ENCODE measurements at regions not wholly inside any gene's neighbourhood (a gene's known extent, or its start where the extent isn't known, plus 50 kb on each side); places are given as distances from the start of the nearest gene placed in this dataset.

- TF ChIP-seq, protein P1, sequence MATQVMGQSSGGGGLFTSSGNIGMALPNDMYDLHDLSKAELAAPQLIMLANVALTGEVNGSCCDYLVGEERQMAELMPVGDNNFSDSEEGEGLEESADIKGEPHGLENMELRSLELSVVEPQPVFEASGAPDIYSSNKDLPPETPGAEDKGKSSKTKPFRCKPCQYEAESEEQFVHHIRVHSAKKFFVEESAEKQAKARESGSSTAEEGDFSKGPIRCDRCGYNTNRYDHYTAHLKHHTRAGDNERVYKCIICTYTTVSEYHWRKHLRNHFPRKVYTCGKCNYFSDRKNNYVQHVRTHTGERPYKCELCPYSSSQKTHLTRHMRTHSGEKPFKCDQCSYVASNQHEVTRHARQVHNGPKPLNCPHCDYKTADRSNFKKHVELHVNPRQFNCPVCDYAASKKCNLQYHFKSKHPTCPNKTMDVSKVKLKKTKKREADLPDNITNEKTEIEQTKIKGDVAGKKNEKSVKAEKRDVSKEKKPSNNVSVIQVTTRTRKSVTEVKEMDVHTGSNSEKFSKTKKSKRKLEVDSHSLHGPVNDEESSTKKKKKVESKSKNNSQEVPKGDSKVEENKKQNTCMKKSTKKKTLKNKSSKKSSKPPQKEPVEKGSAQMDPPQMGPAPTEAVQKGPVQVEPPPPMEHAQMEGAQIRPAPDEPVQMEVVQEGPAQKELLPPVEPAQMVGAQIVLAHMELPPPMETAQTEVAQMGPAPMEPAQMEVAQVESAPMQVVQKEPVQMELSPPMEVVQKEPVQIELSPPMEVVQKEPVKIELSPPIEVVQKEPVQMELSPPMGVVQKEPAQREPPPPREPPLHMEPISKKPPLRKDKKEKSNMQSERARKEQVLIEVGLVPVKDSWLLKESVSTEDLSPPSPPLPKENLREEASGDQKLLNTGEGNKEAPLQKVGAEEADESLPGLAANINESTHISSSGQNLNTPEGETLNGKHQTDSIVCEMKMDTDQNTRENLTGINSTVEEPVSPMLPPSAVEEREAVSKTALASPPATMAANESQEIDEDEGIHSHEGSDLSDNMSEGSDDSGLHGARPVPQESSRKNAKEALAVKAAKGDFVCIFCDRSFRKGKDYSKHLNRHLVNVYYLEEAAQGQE (IDR thresholded peaks at IDR 0.05; ENCODE audit: low read depth, low read length) = no peak
- no peak for TF ChIP-seq SPI1 (IDR thresholded peaks at IDR 0.05; ENCODE audit: borderline replicate concordance, insufficient read depth, low read depth, low read length)
- TF ChIP-seq, protein P2, sequence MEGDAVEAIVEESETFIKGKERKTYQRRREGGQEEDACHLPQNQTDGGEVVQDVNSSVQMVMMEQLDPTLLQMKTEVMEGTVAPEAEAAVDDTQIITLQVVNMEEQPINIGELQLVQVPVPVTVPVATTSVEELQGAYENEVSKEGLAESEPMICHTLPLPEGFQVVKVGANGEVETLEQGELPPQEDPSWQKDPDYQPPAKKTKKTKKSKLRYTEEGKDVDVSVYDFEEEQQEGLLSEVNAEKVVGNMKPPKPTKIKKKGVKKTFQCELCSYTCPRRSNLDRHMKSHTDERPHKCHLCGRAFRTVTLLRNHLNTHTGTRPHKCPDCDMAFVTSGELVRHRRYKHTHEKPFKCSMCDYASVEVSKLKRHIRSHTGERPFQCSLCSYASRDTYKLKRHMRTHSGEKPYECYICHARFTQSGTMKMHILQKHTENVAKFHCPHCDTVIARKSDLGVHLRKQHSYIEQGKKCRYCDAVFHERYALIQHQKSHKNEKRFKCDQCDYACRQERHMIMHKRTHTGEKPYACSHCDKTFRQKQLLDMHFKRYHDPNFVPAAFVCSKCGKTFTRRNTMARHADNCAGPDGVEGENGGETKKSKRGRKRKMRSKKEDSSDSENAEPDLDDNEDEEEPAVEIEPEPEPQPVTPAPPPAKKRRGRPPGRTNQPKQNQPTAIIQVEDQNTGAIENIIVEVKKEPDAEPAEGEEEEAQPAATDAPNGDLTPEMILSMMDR (IDR thresholded peaks at IDR 0.05 in 2 of 3, conservative IDR thresholded peaks at IDR 0.05 in 1 of 3; ENCODE audit: control insufficient read depth in 2 of 3, extremely low read depth in 1 of 3, insufficient read depth in 1 of 3, low read depth in 3 of 3, low read length in 3 of 3) = peak; percentile 82 to 87 (median 84); a peak in 5 of 6 replicates
- TF ChIP-seq ZBED1 (IDR thresholded peaks at IDR 0.05; ENCODE audit: borderline replicate concordance) = no peak
- TF ChIP-seq BHLHE40 (IDR thresholded peaks at IDR 0.05; ENCODE audit: borderline replicate concordance in 1 of 2, low read depth in 2 of 2, low read length in 1 of 2) = 0 out of 4 replicates have a peak, but pooled peaks of 1 of the 2 experiments have one; percentile 17
Measured at GRCh38 chr11:19557720-19558140, 154.9 kb upstream of the NAV2 start (continued).

- Histone ChIP-seq H3K36me3 (ENCODE audit: control insufficient read depth in 2 of 2, insufficient read depth in 2 of 2, low read length in 1 of 2) (no peaks in the 10 kb centered on the region), H2AFZ (ENCODE audit: control insufficient read depth, low read depth, low read length) (no peak overlapping the region), H3K4me2 (ENCODE audit: control insufficient read depth, insufficient read depth) (no peak overlapping the region), H3K79me2 (ENCODE audit: control insufficient read depth, insufficient read depth, low read length) (no peaks in the 10 kb centered on the region), H3K9ac (ENCODE audit: control insufficient read depth, insufficient read depth, low read length) (no peak overlapping the region), H3K27ac (ENCODE audit: control insufficient read depth, insufficient read depth) (no peak overlapping the region), H3K4me3 (no peak overlapping the region), H4K20me1 (ENCODE audit: control insufficient read depth, insufficient read depth) (no peaks in the 10 kb centered on the region), H3K27me3 (replicated peaks in 1 of 2; ENCODE audit: control insufficient read depth in 2 of 2, insufficient read depth in 2 of 2, low read length in 1 of 2) (no peaks in the 10 kb centered on the region; a peak in 1 of 4 replicates), H3K9me3 (replicated peaks; ENCODE audit: control insufficient read depth, insufficient read depth, low read length) (no peaks in the 10 kb centered on the region), H3K4me1 (ENCODE audit: control insufficient read depth, insufficient read depth, low read length) (peaks cover under 1% of the 10 kb centered on the region; the same call in 1 of the 2 replicates)
- RAD21 ChIA-PET (ENCODE audit: unreplicated experiment) = interaction anchor here (0.8 to 5.7 kb wide), 4 partner anchors 183 to 348 kb away, joined by 3 to 35 read pairs (median 3); no protein-coding TSS in a partner anchor
- WGBS (ENCODE audit: insufficient coverage, insufficient replicate concordance, low lambda C conversion rate, missing lambda C conversion rate) = 12% methylated on average over 6 of the region's 6 CpGs
- intact Hi-C loops (cut with micrococcal nuclease; ENCODE audit: unreplicated experiment) = loop anchor here (1.0 to 2.0 kb wide), 2 partner anchors 186 to 346 kb away; no protein-coding TSS in a partner anchor
- in situ Hi-C loops (cut with MboI) = loop anchor here (5.0 kb wide), 2 partner anchors 240 to 485 kb away; no protein-coding TSS in a partner anchor
- CTCF ChIA-PET = interaction anchor here (0.6 to 10.2 kb wide), 25 partner anchors 9 to 576 kb away, joined by 3 to 103 read pairs (median 4); no protein-coding TSS in a partner anchor
- SMC1A ChIA-PET (ENCODE audit: uncharacterized antibody, unreplicated experiment) = interaction anchor here (0.7 to 2.4 kb wide), 7 partner anchors 19 to 348 kb away, joined by 3 to 13 read pairs (median 3); no protein-coding TSS in a partner anchor
- POLR2A ChIA-PET = no interaction called here
- FAIRE-seq = no peak
- ATAC-seq = no peak
- no peak for DNase-seq (ENCODE audit: low read depth, low spot score)
- no TSS peak for BruUV-seq (replicated peaks)
- TF ChIP-seq RELA (IDR thresholded peaks at IDR 0.05; ENCODE audit: borderline replicate concordance, partially characterized antibody) = no peak
- TF ChIP-seq ATF3 (IDR thresholded peaks at IDR 0.05; ENCODE audit: borderline replicate concordance, extremely low read depth, low read depth, low read length) = no peak
- TF ChIP-seq USF1 (IDR thresholded peaks at IDR 0.05; ENCODE audit: borderline replicate concordance, extremely low read length, insufficient read depth, low read depth, low read length) = no peak
- TF ChIP-seq TCF12 (IDR thresholded peaks at IDR 0.05; ENCODE audit: low read depth, low read length) = no peak
- no peak for TF ChIP-seq JUND (IDR thresholded peaks at IDR 0.05; ENCODE audit: low read depth, low read length)
Measured at GRCh38 chr11:19557185-19557584, 155.5 kb upstream of the NAV2 start.

Data from GM12878 (cell line).